ENCODE measurements at regions not wholly inside any gene's neighbourhood (a gene's known extent, or its start where the extent isn't known, plus 50 kb on each side); places are given as distances from the start of the nearest gene placed in this dataset.
"Not testable (repeated sequence)": the region's sequence is repeated elsewhere in the genome, so short reads cannot be mapped to it uniquely, and the experiment has no call there.

GRCh38 chr12:131365821-131366260 is 345.0 kb upstream of the SFSWAP start:
- Histone ChIP-seq H3K27me3 (ENCODE audit: insufficient read depth, low read depth, severe bottlenecking) (no peaks in the 10 kb centered on the region), H3K4me3 (ENCODE audit: low read depth, low read length) (no peak overlapping the region), H3K27ac (no peak overlapping the region), H3K9me3 (ENCODE audit: severe bottlenecking) (no peaks in the 10 kb centered on the region), H3K36me3 (no peaks in the 10 kb centered on the region)
- DNase-seq = no peak
- TF ChIP-seq, protein P1, sequence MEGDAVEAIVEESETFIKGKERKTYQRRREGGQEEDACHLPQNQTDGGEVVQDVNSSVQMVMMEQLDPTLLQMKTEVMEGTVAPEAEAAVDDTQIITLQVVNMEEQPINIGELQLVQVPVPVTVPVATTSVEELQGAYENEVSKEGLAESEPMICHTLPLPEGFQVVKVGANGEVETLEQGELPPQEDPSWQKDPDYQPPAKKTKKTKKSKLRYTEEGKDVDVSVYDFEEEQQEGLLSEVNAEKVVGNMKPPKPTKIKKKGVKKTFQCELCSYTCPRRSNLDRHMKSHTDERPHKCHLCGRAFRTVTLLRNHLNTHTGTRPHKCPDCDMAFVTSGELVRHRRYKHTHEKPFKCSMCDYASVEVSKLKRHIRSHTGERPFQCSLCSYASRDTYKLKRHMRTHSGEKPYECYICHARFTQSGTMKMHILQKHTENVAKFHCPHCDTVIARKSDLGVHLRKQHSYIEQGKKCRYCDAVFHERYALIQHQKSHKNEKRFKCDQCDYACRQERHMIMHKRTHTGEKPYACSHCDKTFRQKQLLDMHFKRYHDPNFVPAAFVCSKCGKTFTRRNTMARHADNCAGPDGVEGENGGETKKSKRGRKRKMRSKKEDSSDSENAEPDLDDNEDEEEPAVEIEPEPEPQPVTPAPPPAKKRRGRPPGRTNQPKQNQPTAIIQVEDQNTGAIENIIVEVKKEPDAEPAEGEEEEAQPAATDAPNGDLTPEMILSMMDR (IDR thresholded peaks at IDR 0.05; ENCODE audit: low read depth, low read length) = no peak

DNA sequence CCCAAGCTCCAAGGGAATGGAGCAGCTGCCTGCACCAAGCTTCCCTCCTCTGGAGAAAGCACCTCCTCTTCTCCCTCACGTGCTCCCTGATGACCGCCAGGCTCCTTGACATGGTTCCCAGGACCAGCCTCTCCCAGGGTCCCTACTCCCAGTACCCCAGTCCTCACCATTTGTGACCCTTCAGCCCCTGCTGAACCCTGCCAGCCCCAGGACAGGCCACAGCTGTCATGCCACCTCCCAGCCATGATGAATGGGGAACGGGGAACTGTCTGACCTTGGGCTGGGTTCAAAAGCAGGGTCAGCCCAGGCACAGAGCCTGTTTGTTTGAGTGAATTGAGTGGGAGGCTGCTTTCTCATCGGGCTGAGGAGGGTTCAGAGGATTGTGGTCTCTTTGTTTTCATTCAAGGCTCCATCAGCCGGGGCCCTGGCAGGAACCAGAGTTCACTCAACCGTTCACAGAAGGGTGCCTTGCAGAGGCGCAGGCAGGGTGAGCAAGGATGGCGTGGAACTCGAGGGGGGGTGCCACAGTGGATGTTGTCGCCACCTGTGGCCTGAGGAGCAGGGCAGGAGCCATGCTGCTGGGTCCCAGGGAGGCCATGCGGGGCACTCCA is 344.5 kb upstream of the SFSWAP start:
- no peaks in the 10 kb centered on the region for H3K27me3 ChIP-seq (ENCODE audit: insufficient read depth, low read depth, severe bottlenecking)
- H3K27ac ChIP-seq = no peak overlapping the region
- H3K9me3 ChIP-seq (ENCODE audit: severe bottlenecking) = no peaks in the 10 kb centered on the region
- H3K36me3 ChIP-seq = no peaks in the 10 kb centered on the region
- no peak overlapping the region for H3K4me3 ChIP-seq (ENCODE audit: low read depth, low read length)
- DNase-seq = no peak
- TF ChIP-seq, protein P1 (IDR thresholded peaks at IDR 0.05; ENCODE audit: low read depth, low read length) = no peak

DNA sequence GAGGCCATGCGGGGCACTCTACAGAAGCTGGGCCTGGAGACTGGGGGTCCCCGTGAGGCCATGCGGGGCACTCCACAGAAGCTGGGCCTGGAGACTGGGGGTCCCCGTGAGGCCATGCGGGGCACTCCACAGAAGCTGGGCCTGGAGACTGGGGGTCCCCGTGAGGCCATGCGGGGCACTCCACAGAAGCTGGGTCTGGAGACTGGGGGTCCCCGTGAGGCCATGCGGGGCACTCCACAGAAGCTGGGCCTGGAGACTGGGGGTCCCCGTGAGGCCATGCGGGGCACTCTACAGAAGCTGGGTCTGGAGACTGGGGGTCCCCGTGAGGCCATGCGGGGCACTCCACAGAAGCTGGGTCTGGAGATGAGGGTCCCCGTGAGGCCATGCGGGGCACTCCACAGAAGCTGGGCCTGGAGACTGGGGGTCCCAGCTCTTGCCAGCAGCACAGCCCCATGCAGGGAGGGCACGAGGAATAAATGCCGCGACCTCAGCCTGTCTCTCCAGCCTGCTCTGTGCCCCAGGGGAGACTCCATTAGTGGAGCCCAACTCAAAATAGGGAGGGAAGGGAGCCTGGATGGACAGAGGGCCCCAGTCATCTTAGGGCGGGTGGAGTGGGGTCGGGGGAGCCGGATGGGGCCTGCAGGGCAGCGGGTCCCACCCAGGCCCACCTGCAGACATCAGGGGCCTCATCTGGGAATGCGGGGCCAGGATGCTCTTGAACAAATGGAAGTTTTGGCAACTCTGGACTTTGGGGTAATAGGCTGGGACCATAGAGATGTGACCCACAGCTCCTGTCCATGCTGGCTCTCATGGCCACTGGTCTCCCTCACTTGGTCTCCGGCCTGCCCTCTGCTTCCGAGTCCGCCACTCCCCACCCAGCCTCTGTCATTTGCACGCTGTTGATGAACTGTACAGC is 343.6 kb upstream of the SFSWAP start:
- DNase-seq; H3K36me3 ChIP-seq; H3K27ac ChIP-seq; H3K4me3 ChIP-seq (ENCODE audit: low read depth, low read length); H3K9me3 ChIP-seq (ENCODE audit: severe bottlenecking); H3K27me3 ChIP-seq (ENCODE audit: insufficient read depth, low read depth, severe bottlenecking): not testable (repeated sequence)

DNA sequence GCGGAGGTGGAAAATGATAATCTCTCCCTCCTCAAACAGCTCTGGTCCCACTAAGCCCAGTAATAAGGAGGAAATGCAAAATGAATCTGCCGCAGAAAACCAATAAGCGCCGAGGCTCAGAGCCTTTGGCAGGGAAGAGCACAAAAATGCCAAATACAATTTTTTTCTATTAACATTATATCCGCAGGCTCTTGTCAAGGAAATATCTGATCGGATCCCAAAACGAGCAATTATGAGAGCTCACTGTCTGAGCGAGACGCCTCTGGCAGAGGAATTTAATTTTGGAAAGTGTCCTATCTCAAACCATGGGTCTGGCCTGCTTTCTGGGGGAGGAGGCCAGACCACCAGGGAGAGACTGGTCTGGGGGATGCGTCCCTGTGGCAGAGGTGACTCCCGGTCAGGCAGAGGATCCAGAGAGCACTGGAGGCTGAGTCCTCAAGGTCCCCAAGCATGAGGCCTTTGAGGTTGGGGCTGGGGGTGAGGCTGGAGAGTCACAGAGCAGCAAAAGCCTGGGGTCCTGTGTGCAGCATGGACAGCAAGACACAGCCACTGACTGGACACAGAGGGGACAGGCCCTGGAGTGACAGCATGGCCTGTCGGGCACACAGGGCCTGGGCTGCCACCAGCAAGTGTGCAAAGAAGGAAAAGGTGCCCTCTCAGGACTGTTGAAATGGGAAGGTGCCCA is 342.8 kb upstream of the SFSWAP start:
- Histone ChIP-seq H3K9me3 (ENCODE audit: severe bottlenecking) (no peaks in the 10 kb centered on the region), H3K27ac (no peak overlapping the region), H3K36me3 (no peaks in the 10 kb centered on the region), H3K4me3 (ENCODE audit: low read depth, low read length) (no peak overlapping the region), H3K27me3 (ENCODE audit: insufficient read depth, low read depth, severe bottlenecking) (no peaks in the 10 kb centered on the region)
- TF ChIP-seq, protein P1 (IDR thresholded peaks at IDR 0.05; ENCODE audit: low read depth, low read length) = no peak
- no peak for DNase-seq

- H3K9me3 ChIP-seq (ENCODE audit: severe bottlenecking) = no peaks in the 10 kb centered on the region
- H3K4me3 ChIP-seq (ENCODE audit: low read depth, low read length) = no peak overlapping the region
- DNase-seq = no peak
- TF ChIP-seq, protein P1 (IDR thresholded peaks at IDR 0.05; ENCODE audit: low read depth, low read length) = no peak
- no peak overlapping the region for H3K27ac ChIP-seq
- no peaks in the 10 kb centered on the region for H3K36me3 ChIP-seq
- H3K27me3 ChIP-seq (ENCODE audit: insufficient read depth, low read depth, severe bottlenecking) = no peaks in the 10 kb centered on the region
Measured at GRCh38 chr12:131368668-131369071, 342.2 kb upstream of the SFSWAP start.
